GM21786 (cell line): ENCODE measurements at regions not wholly inside any gene's neighbourhood (a gene's known extent, or its start where the extent isn't known, plus 50 kb on each side); places are given as distances from the start of the nearest gene placed in this dataset.
"Not testable (repeated sequence)": the region's sequence is repeated elsewhere in the genome, so short reads cannot be mapped to it uniquely, and the experiment has no call there.

ENCODE experiments used
- ATAC-seq: cut with Tn5 transposase; IDR thresholded peaks from one replicate; pipeline ENCODE4 v1.9.1; 2021; ENCODE audit not compliant: unreplicated experiment

GRCh38 chr3:107189158-107189791, 188.0 kb upstream of the CCDC54 start:
- no peak for ATAC-seq

- ATAC-seq: no peak
These were observed 184.1 kb upstream of the CCDC54 start for GRCh38 chr3:107193116-107193515.

DNA sequence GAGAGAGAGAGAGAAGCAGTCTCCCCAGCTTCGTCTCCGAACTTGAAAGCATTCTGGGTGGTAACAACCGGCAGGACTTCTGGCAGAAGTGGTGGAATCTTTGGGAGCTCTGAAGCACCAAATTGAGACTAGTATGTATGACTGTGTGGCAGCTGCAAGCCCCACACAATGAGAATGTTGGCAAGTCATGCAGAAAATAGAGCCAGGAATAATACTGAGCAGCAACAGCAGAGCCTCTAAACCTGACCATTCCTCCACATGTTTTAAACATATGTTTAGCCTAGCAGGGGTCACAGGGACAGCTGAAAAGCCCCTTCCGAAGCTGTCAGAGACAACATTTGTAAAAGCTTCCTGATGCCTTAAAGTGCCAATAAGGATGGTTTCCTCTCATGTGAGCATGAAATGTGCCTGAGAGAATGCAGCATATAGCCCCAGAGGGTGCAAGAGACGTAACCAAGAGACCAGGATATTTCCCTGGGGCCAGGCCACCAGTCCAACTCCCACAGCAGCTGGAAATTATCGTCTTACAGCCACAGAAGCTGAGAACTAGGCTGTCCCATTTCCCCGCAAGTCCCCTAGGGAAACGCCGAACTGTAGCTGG, 178.6 kb upstream of the CCDC54 start:
- no peak for ATAC-seq

DNA sequence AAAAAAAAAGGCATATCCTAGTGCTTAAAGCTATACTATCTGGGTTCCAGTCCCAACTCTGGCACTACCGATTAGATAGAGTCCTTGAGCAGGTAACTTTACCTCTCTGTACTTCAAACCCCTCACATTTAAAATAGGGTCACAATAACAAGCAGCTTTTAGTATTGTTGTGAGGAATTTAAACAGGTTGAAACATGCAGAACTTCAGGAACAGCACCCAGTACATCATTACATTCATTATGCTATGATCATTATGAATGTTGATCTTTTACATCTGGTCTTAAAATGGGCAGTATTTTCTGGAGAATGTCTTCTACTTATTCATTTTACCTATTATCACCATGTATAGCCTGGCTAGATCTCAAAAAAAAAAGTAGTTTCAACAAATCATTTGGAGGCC, 176.1 kb upstream of the CCDC54 start:
- no peak for ATAC-seq

- ATAC-seq: not testable (repeated sequence)
These were observed 174.4 kb upstream of the CCDC54 start for GRCh38 chr3:107202885-107203284.

- ATAC-seq: no peak
These were observed 173.1 kb upstream of the CCDC54 start for GRCh38 chr3:107204121-107204520.

DNA sequence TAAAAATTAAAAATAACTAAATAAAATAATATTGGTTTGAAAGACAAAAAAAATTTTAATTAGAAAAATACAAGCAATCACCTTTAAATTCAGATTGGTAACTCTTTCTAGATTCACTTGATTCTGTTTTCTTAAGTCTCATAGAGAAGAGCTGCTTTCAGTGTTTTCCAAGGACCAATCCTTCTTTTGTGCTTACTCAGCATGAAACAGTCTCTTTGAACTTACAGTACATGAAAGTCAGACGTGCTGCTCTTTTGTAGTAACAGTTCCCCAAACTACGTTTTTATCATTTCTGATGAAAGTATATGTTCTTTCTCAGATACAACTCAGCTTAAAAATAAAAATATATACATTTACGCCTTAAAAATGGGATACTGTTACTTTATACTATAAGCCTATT, 171.9 kb upstream of the CCDC54 start:
- ATAC-seq: no peak

GRCh38 chr3:107206141-107206540, 171.1 kb upstream of the CCDC54 start:
- peak; percentile 50 for ATAC-seq

DNA sequence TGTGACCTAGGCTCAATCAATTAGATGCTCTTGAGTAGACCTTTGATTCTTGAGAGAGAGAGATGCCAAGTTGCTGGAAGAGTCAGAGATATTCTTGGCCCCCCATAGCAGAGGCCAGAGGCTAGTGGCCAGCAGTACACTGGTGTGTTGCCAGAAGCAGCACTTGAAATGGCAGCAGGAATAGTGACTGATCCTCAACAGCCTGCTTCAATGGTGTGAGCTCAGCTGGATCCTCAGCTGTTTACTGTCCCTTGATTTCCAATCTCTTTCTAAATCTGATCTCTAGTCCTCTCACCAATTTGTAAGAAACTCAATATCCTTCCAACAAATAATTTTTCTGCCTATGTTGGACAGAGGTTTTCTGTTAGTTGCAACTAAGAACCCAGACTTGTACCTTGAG, 170.3 kb upstream of the CCDC54 start:
- no peak for ATAC-seq

DNA sequence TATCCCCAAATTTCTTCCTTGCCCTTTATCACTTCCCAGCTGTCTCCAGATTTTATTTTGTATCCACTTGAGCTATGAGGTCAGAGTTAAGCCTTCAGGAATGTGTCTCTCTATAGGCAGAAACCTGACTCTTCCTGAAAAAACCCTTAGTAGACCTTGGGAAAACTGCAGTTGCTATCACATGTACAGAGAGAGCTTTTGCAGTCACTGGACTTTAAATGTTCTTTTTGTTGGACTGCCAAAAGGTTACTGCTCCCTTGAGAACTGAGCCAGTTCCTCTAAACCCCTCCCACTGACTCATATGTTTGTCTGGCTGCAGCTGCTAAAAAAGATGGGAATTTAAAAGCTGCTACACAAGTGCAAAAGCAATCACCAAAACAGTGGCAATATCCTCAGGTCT, 169.1 kb upstream of the CCDC54 start:
- ATAC-seq: no peak

GRCh38 chr3:107208796-107209195, 168.4 kb upstream of the CCDC54 start:
- ATAC-seq: no peak

DNA sequence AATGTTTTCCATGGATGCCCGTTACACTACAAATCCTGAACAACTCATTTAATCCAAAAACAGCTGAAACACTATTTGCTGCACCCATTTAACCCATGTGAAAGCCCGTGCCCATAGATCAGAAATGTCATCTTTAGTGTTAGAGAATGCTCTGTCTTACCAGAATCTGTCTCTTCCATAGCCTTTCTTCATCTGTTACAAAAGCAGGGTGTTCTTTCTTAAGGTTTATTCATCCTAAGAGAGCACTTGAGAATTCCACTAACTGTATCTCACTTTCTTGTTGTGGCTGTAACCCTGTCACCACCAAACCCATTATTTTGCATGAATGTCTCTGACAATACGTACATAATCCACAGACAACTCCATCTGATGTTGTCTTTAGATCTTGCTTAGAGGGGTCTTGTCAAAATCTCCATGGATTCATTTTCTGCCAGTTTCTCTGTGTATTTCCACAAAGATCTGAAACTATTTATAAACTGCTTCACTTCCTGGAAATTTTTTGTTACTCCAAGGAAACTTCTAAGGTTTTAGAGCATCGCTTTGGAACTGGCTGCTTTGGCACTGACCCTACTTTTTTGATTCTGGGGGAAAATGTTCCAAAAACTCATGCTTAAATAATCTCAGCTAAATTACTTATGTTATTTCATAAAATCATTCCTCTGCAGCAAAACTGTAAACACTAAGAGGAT, 167.8 kb upstream of the CCDC54 start:
- ATAC-seq: no peak

DNA sequence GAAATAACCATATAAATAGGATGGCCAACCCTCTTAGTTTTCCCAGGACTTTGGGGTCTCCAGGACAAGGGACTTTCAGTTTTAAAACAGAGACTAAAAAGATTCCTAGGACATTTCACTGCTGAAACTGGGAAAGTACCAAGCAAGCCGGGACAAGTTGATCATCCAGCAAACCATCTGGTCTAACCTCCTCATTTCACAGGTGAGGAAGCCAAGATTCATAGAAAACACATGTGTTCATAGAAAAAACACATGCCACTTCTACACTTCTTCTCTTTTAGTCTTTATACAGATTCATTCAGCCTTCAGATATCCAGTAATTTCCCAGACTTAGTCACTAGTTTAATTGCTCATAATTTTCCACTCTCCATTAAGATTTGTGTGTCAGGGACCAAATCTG, 165.6 kb upstream of the CCDC54 start:
- ATAC-seq: no peak

DNA sequence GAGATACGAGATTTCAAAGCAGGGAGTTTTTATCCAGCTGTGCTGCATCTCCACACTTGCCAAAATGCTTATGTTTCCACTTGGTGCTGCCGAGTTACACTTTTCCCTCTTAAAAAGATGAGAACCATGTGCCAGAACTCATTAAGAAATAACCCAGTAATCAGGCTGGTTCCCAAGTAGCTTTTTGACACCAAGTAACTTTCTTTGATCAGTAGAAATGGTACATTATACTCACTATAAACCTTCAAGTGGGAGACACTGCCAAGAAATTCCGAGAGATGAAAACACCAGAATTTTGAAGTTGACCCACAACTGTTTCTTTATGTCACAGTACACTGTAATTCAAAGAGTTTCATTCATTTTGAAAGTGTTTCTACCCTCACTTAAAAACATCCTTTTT, 164.6 kb upstream of the CCDC54 start:
- ATAC-seq: no peak

- no peak for ATAC-seq
These were observed 164.1 kb upstream of the CCDC54 start for GRCh38 chr3:107213044-107213669.

- ATAC-seq: no peak
These were observed 161.0 kb upstream of the CCDC54 start for GRCh38 chr3:107216229-107216628.

DNA sequence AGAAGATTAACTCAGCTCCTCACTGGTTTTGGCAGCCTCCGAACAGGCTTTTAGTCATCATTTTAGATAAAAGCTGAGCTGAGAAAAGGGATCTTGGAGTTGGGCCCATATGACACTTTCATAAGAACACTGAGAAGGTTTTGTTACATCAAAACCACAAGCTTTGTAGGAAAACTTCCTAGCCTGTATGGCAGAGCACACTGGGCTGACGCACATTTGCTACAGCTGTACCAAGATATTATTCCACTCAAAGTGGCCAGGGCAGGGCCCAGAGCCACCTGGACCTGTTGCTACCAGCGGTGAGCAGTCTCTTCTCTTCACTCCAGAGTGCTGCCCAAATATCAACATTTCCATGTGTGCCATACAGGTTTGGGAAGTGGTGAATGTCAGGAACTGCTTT, 160.5 kb upstream of the CCDC54 start:
- no peak for ATAC-seq

GRCh38 chr3:107217172-107217571, 160.1 kb upstream of the CCDC54 start:
- ATAC-seq: no peak

DNA sequence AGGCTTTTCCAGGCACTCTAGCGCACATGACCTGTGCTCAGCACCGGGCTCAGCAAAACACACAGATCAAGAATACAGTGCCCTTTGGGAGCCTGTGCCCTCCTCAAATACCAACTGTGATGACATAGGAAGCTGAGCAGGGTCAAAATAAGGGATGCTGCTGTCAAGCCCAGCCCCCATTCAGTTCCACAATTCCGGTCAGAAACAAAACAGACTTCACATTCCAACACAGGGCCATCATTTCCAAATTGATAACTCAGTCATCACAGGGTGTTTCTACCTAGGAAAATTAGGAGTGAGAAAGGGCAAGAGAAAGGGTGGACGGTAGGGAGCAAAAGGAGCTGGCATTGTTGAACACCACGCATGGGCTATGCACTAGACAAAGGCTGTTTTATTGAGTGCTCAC, 158.4 kb upstream of the CCDC54 start:
- no peak for ATAC-seq

DNA sequence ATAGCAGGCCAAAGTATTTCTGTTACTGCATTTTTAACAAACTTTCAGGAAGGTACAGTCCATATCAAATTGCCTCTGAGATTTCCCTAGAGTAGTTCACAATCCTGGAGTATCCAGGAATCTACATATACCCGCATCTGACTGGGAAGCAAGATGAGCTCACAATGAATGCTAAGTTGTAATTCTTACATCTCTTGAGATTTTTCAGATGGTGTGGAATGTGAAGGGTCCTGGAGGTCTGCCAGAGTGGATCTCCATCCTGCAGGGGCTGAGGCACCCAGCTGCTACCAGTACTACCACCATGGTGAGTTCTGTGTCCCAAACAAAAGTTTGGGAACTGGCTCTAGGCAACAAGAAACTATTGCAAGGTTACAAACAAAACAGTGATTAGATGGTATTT, 156.7 kb upstream of the CCDC54 start:
- ATAC-seq: no peak

DNA sequence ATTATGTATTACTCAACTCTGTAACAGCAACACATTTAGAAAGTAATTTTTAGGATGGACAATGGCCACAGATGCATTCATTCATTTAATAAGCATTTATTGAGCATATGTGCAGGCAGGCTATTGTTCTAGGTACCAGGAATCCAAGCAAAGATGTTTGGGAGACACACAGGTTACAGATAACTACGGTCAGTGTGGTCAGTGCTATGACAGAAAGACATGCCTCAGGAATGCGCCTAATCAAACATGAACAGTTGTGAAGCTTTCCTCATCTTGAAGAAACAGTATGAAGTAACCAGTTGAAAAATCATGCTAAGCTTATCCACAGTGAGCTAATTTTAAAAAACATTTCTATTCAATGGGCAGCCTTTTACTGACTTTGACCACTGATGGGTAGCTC, 155.4 kb upstream of the CCDC54 start:
- no peak for ATAC-seq

GRCh38 chr3:107222907-107223306, 154.3 kb upstream of the CCDC54 start:
- no peak for ATAC-seq
